GM12878 (cell line): ENCODE measurements at regions not wholly inside any gene's neighbourhood (a gene's known extent, or its start where the extent isn't known, plus 50 kb on each side); places are given as distances from the start of the nearest gene placed in this dataset.

Experiments
- ATAC-seq: fragments of 200-7000 bp; cut with Tn5 transposase; 3 replicates; pipeline ENCODE4 v1.9.1; 2020; ENCODE audit warnings: mild to moderate bottlenecking, moderate library complexity
- BruUV-seq: library from RNA; stranded (reverse); fragments of 400-500 nt; replicated peaks from 2 replicates; lab custom pipeline; 2021; lab: Mats Ljungman, UMichigan
- CTCF ChIA-PET: fragments of 300-600 bp; sonication (Branson Sonifier 250); formaldehyde crosslinking; extraction: SDS; loops from one replicate; lab custom pipeline; 2021; ENCODE audit warnings: inconsistent platforms; lab: Yijun Ruan, JAX
- POLR2A ChIA-PET: fragments of 350-600 bp; formaldehyde crosslinking; extraction: SDS; loops from one replicate; lab custom pipeline; 2021; ENCODE audit warnings: inconsistent platforms; lab: Charles Lee
- RAD21 ChIA-PET: fragments of 300-600 bp; sonication (Branson Sonifier 250); formaldehyde crosslinking; loops from one replicate; lab custom pipeline; 2023; ENCODE audit warnings: antibody characterized with exemption; ENCODE audit not compliant: unreplicated experiment; lab: Charles Lee
- SMC1A ChIA-PET: fragments of 300-600 bp; sonication (Branson Sonifier 250); formaldehyde crosslinking; loops from one replicate; lab custom pipeline; 2023; ENCODE audit not compliant: unreplicated experiment, uncharacterized antibody; lab: Charles Lee
- DNase-seq: peaks from one replicate; pipeline ENCODE4 v3.0.0-alpha.2; 2011; ENCODE audit warnings: low read depth, low spot score
- FAIRE-seq: peaks from 3 replicates; lab custom pipeline; 2011; peaks lifted over from hg19 to GRCh38; lab: Jason Lieb, UNC
- H2AFZ ChIP-seq: 2 replicates; pipeline ENCODE4 v1.6.0; 2011; ENCODE audit warnings: low read depth, low read length, control low read depth; ENCODE audit not compliant: control insufficient read depth
- H3K27ac ChIP-seq: 2 replicates; pipeline ENCODE4 v1.5.1; 2011; ENCODE audit warnings: control low read depth; ENCODE audit not compliant: control insufficient read depth, insufficient read depth
- H3K27me3 ChIP-seq, 2 experiments: replicated peaks in 1 of 2; 2 replicates each; pipeline versions ENCODE4 v1.6.0 to v1.6.1; 2011; ENCODE audit warnings: low read length in 1 of 2; ENCODE audit not compliant: control insufficient read depth in 2 of 2, insufficient read depth in 2 of 2
- H3K36me3 ChIP-seq, 2 experiments: 2 replicates each; pipeline ENCODE4 v1.5.1; 2011; ENCODE audit warnings: low read length in 1 of 2; ENCODE audit not compliant: control insufficient read depth in 2 of 2, insufficient read depth in 2 of 2
- H3K4me1 ChIP-seq: 2 replicates; pipeline ENCODE4 v1.6.1; 2011; ENCODE audit warnings: mild to moderate bottlenecking, low read length, moderate library complexity, mixed read lengths; ENCODE audit not compliant: control insufficient read depth, insufficient read depth
- H3K4me2 ChIP-seq: 2 replicates; pipeline ENCODE4 v1.6.0; 2011; ENCODE audit warnings: control low read depth; ENCODE audit not compliant: control insufficient read depth, insufficient read depth
- H3K4me3 ChIP-seq: fragments of 200-600 bp; sonication (generic); 2 replicates; pipeline ENCODE4 v1.5.1; 2016
- H3K79me2 ChIP-seq: 2 replicates; pipeline ENCODE4 v1.6.0; 2011; ENCODE audit warnings: low read length; ENCODE audit not compliant: control insufficient read depth, insufficient read depth
- H3K9ac ChIP-seq: 2 replicates; pipeline ENCODE4 v1.8.0; 2011; ENCODE audit warnings: low read length, control low read depth, mixed read lengths; ENCODE audit not compliant: control insufficient read depth, insufficient read depth
- H3K9me3 ChIP-seq: replicated peaks from 3 replicates; pipeline ENCODE4 v1.5.1; 2011; ENCODE audit warnings: mild to moderate bottlenecking, low read length; ENCODE audit not compliant: control insufficient read depth, insufficient read depth
- H4K20me1 ChIP-seq: 2 replicates; pipeline ENCODE4 v1.6.0; 2011; ENCODE audit not compliant: control insufficient read depth, insufficient read depth
- BCL11A ChIP-seq: IDR thresholded peaks from 2 replicates; pipeline ENCODE4 v1.6.1; 2011; ENCODE audit warnings: low read depth, low read length
- CTCF ChIP-seq, 3 experiments: IDR thresholded peaks in 2 of 3; conservative IDR thresholded peaks in 1 of 3; 2 replicates each; pipeline ENCODE4 v1.5.1; 2011; ENCODE audit warnings: low read depth in 3 of 3, low read length in 3 of 3, mild to moderate bottlenecking in 3 of 3, control low read depth in 2 of 3, moderate library complexity in 2 of 3, inconsistent platforms in 1 of 3, mixed read lengths in 1 of 3; ENCODE audit not compliant: control insufficient read depth in 2 of 3, insufficient read depth in 1 of 3; ENCODE audit errors: extremely low read depth in 1 of 3
- EED ChIP-seq: sonication (generic); IDR thresholded peaks from 2 replicates; pipeline ENCODE4 v1.6.1; 2016; ENCODE audit warnings: antibody characterized with exemption, low read depth
- ESRRA ChIP-seq: IDR thresholded peaks from 2 replicates; pipeline ENCODE4 v1.6.1; 2012; ENCODE audit warnings: mild to moderate bottlenecking, low read length, improper control_type of control experiment
- HSF1 ChIP-seq: fragments of 150-350 bp; IDR thresholded peaks from 2 replicates; pipeline ENCODE4 v1.6.1; 2014; ENCODE audit warnings: mild to moderate bottlenecking, low read depth, low read length
- IRF5 ChIP-seq: fragments of 450-650 bp; IDR thresholded peaks from 2 replicates; pipeline ENCODE4 v1.6.1; 2017; ENCODE audit warnings: borderline replicate concordance
- JUNB ChIP-seq: IDR thresholded peaks from 2 replicates; pipeline ENCODE4 v1.6.1; 2016; ENCODE audit warnings: antibody characterized with exemption, mild to moderate bottlenecking
- NR2C1 ChIP-seq: fragments of 450-650 bp; IDR thresholded peaks from 2 replicates; pipeline ENCODE4 v1.6.1; 2017; ENCODE audit warnings: antibody characterized with exemption, mild to moderate bottlenecking, moderate library complexity
- NRF1 ChIP-seq: conservative IDR thresholded peaks from 2 replicates; pipeline ENCODE4 v1.6.1; 2011; ENCODE audit warnings: mild to moderate bottlenecking, low read depth, low read length, improper control_type of control experiment
- POLR2A ChIP-seq: IDR thresholded peaks from 2 replicates; pipeline ENCODE4 v1.6.1; 2011; ENCODE audit warnings: low read depth, mild to moderate bottlenecking, low read length
- SKIL ChIP-seq: fragments of 450-650 bp; IDR thresholded peaks from 2 replicates; pipeline ENCODE4 v1.6.1; 2017; ENCODE audit warnings: mild to moderate bottlenecking, low read depth, inconsistent platforms; ENCODE audit not compliant: poor library complexity, severe bottlenecking
- SMAD1 ChIP-seq: fragments of 450-650 bp; IDR thresholded peaks from 2 replicates; pipeline ENCODE4 v1.6.1; 2018; ENCODE audit warnings: mild to moderate bottlenecking, low read depth; ENCODE audit not compliant: partially characterized antibody
- ZBED1 ChIP-seq: IDR thresholded peaks from 2 replicates; pipeline ENCODE4 v1.6.1; 2016; ENCODE audit warnings: borderline replicate concordance
- ZBTB11 ChIP-seq: fragments of 450-650 bp; formaldehyde crosslinking; IDR thresholded peaks from 2 replicates; pipeline ENCODE4 v1.5.0; 2022; ENCODE audit warnings: mild to moderate bottlenecking, missing genetic modification characterization
- ZNF207 ChIP-seq: fragments of 450-650 bp; IDR thresholded peaks from 2 replicates; pipeline ENCODE4 v1.6.1; 2014; ENCODE audit warnings: antibody characterized with exemption, mild to moderate bottlenecking, borderline replicate concordance
- ZNF217 ChIP-seq: fragments of 450-650 bp; IDR thresholded peaks from 2 replicates; pipeline ENCODE4 v1.6.1; 2017; ENCODE audit warnings: antibody characterized with exemption, mild to moderate bottlenecking
- WGBS: methylation state at CpG from one replicate; pipeline ENCODE4 v1.1.6; 2016; ENCODE audit warnings: low lambda C conversion rate; ENCODE audit not compliant: insufficient replicate concordance, insufficient coverage; ENCODE audit errors: missing lambda C conversion rate; 5-methylcytosine and 5-hydroxymethylcytosine counted together
- in situ Hi-C: fragments of 300-500 bp; cut with MboI; formaldehyde crosslinking; loops from 9 replicates; pipeline ENCODE4 v1.14.3; 2018; ENCODE audit warnings: mixed read lengths
- intact Hi-C: fragments of 100-400 bp; cut with micrococcal nuclease; formaldehyde crosslinking; loops from one replicate; pipeline ENCODE4 v1.14.2; 2022; ENCODE audit not compliant: unreplicated experiment

GRCh38 chr10:4688601-4689000 is 137.4 kb upstream of the AKR1E2 start:
- Histone ChIP-seq H3K9ac (no peak overlapping the region), H3K36me3 (no peaks in the 10 kb centered on the region), H3K4me1 (no peaks in the 10 kb centered on the region; the same call in 1 of the 2 replicates), H3K27me3 (no peaks in the 10 kb centered on the region), H4K20me1 (no peaks in the 10 kb centered on the region), H2AFZ (no peak overlapping the region), H3K4me3 (no peak overlapping the region), H3K27ac (no peak overlapping the region), H3K4me2 (no peak overlapping the region), H3K79me2 (no peaks in the 10 kb centered on the region), H3K9me3 (no peaks in the 10 kb centered on the region)
- ChIA-PET POLR2A (no interaction called here), CTCF (no interaction called here), RAD21 (no interaction called here), SMC1A (no interaction called here)
- FAIRE-seq (no peak), ATAC-seq (no peak), DNase-seq (no peak)
- WGBS = 0% methylated on average over 1 of the region's 1 CpG
- in situ Hi-C loops (no loop called here), intact Hi-C loops (no loop called here)
- no TSS peak for BruUV-seq
- no peak for TF ChIP-seq ZNF207
- no peak for TF ChIP-seq HSF1
- no peak for TF ChIP-seq BCL11A
- TF ChIP-seq IRF5 = no peak
- no peak for TF ChIP-seq SKIL
- TF ChIP-seq SMAD1 = no peak
- TF ChIP-seq POLR2A = no peak
- no peak for TF ChIP-seq EED
- TF ChIP-seq ZBTB11 (CRISPR knock-in tag) = no peak
- TF ChIP-seq ESRRA = no peak
- no peak for TF ChIP-seq NRF1
- no peak for TF ChIP-seq CTCF (IDR thresholded peaks at IDR 0.05 in 2 of 3, conservative IDR thresholded peaks at IDR 0.05 in 1 of 3; ENCODE audit: control insufficient read depth in 2 of 3, extremely low read depth in 1 of 3, insufficient read depth in 1 of 3, low read depth in 3 of 3, low read length in 3 of 3)
- TF ChIP-seq ZNF217 = no peak
- TF ChIP-seq NR2C1 = no peak
- no peak for TF ChIP-seq JUNB
- TF ChIP-seq ZBED1 = no peak
